PFSK-1 (cell line): ENCODE measurements at regions not wholly inside any gene's neighbourhood (a gene's known extent, or its start where the extent isn't known, plus 50 kb on each side); places are given as distances from the start of the nearest gene placed in this dataset.

ENCODE experiments used
- FOXP2 ChIP-seq: optimal IDR thresholded peaks from 2 replicates; pipeline ENCODE3; 2011; ENCODE audit warnings: borderline replicate concordance, control low read depth, inconsistent platforms; ENCODE audit not compliant: insufficient read depth; ENCODE audit errors: extremely low read length, extremely low read depth
- POLR2AphosphoS5 ChIP-seq: IDR thresholded peaks from 2 replicates; pipeline ENCODE4 v1.6.1; 2012; ENCODE audit warnings: low read depth, mild to moderate bottlenecking, control low read depth, low read length, moderate library complexity
- REST ChIP-seq, 2 experiments: IDR thresholded peaks; 2 replicates each; pipeline versions ENCODE4 v1.6.1 to v1.8.0; 2011 to 2012; ENCODE audit warnings: low read depth in 2 of 2, low read length in 2 of 2, control low read depth in 1 of 2, inconsistent platforms in 1 of 2, mild to moderate bottlenecking in 1 of 2, moderate library complexity in 1 of 2; ENCODE audit not compliant: insufficient read depth in 1 of 2
- TAF1 ChIP-seq: IDR thresholded peaks from 2 replicates; pipeline ENCODE4 v1.6.1; 2012; ENCODE audit warnings: low read length, control low read depth, borderline replicate concordance; ENCODE audit not compliant: insufficient read depth

DNA sequence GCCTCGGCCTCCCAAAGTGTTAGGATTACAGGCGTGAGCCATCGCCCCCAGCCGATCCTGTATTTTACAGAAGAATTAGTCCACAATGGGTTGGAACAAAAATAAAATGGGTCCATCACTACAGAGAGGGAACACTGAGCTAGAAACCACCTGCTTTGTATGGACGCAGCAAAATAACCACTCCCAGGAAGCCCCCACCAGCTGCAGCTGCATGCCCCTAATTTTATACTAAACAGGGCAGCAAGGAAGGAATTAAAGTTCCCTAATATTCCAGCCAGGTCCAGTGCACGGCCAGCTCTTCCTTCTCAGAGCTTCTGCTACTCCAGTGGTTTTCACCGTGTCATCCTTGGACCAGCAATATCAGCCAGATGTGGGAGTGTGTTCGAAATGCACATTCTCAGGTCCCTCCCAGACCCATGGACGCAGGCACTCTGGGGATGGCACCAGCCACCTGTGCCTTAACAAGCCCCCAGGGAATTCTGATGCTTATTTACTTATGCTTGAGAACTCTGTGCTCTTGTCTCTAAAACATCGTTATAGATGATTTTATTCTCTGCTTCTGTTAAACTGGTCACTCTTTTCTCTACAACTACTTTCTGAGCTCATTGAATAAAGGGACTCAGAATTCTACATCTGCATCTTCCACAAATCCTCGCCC lies 189.5 kb upstream of the SLC24A3 start:
- TF ChIP-seq POLR2AphosphoS5 = no peak
- TF ChIP-seq REST (IDR thresholded peaks at IDR 0.05; ENCODE audit: insufficient read depth in 1 of 2, low read depth in 2 of 2, low read length in 2 of 2) = no peak
- no peak for TF ChIP-seq TAF1
- TF ChIP-seq FOXP2 = no peak
